ENCODE measurements at regions not wholly inside any gene's neighbourhood (a gene's known extent, or its start where the extent isn't known, plus 50 kb on each side); places are given as distances from the start of the nearest gene placed in this dataset.
"Not testable (repeated sequence)": the region's sequence is repeated elsewhere in the genome, so short reads cannot be mapped to it uniquely, and the experiment has no call there.

- DNase-seq (ENCODE audit: low spot score) = no peak
These were observed 295.5 kb upstream of the MSX2 start for GRCh38 chr5:174428895-174429294.

GRCh38 chr5:174430940-174431339 lies 293.4 kb upstream of the MSX2 start:
- no peak for DNase-seq (ENCODE audit: low spot score)

GRCh38 chr5:174431504-174431903 lies 292.9 kb upstream of the MSX2 start:
- no peak for DNase-seq (ENCODE audit: low spot score)

GRCh38 chr5:174433098-174433497 lies 291.3 kb upstream of the MSX2 start:
- no peak for DNase-seq (ENCODE audit: low spot score)

- DNase-seq (ENCODE audit: low spot score) = no peak
These were observed 287.6 kb upstream of the MSX2 start for GRCh38 chr5:174436750-174437149.

GRCh38 chr5:174444479-174445188 lies 279.7 kb upstream of the MSX2 start:
- no peak for DNase-seq (ENCODE audit: low spot score)

GRCh38 chr5:174446446-174446845 lies 277.9 kb upstream of the MSX2 start:
- DNase-seq (ENCODE audit: low spot score) = no peak

- DNase-seq (ENCODE audit: low spot score) = no peak
These were observed 277.4 kb upstream of the MSX2 start for GRCh38 chr5:174446988-174447387.

GRCh38 chr5:174448041-174448440 lies 276.3 kb upstream of the MSX2 start:
- no peak for DNase-seq (ENCODE audit: low spot score)

- DNase-seq (ENCODE audit: low spot score) = no peak
These were observed 275.7 kb upstream of the MSX2 start for GRCh38 chr5:174448662-174449061.

GRCh38 chr5:174453690-174454089 lies 270.7 kb upstream of the MSX2 start:
- no peak for DNase-seq (ENCODE audit: low spot score)

GRCh38 chr5:174454464-174454863 lies 269.9 kb upstream of the MSX2 start:
- no peak for DNase-seq (ENCODE audit: low spot score)

GRCh38 chr5:174454890-174455289 lies 269.5 kb upstream of the MSX2 start:
- DNase-seq (ENCODE audit: low spot score) = no peak

- DNase-seq (ENCODE audit: low spot score) = no peak
These were observed 269.1 kb upstream of the MSX2 start for GRCh38 chr5:174455301-174455700.

GRCh38 chr5:174457141-174457678 lies 267.2 kb upstream of the MSX2 start:
- DNase-seq (ENCODE audit: low spot score) = no peak

- DNase-seq (ENCODE audit: low spot score) = no peak
These were observed 265.2 kb upstream of the MSX2 start for GRCh38 chr5:174459071-174459702.

- no peak for DNase-seq (ENCODE audit: low spot score)
These were observed 264.4 kb upstream of the MSX2 start for GRCh38 chr5:174459832-174460448.

GRCh38 chr5:174462129-174462528 lies 262.3 kb upstream of the MSX2 start:
- DNase-seq (ENCODE audit: low spot score) = no peak

- DNase-seq (ENCODE audit: low spot score) = no peak
These were observed 259.7 kb upstream of the MSX2 start for GRCh38 chr5:174464504-174465165.

- not testable (repeated sequence) for DNase-seq (ENCODE audit: low spot score)
These were observed 252.9 kb upstream of the MSX2 start for GRCh38 chr5:174471528-174471927.

- no peak for DNase-seq (ENCODE audit: low spot score)
These were observed 251.4 kb upstream of the MSX2 start for GRCh38 chr5:174472956-174473355.

GRCh38 chr5:174476001-174476400 lies 248.4 kb upstream of the MSX2 start:
- DNase-seq (ENCODE audit: low spot score) = not testable (repeated sequence)

Data from mesenteric fat pad (tissue), 1 donor.